Peyer's patch (tissue), 4 donors: ENCODE measurements at regions not wholly inside any gene's neighbourhood (a gene's known extent, or its start where the extent isn't known, plus 50 kb on each side); places are given as distances from the start of the nearest gene placed in this dataset.

ENCODE experiments used
- DNase-seq, 3 donors: peaks; one replicate each; pipeline ENCODE4 v3.0.0-alpha.2; 2017 to 2019
- H3K27ac ChIP-seq, 4 donors: fragments of 200-600 bp; sonication (generic); one replicate each; pipeline ENCODE4 v1.5.1; 2016 to 2019
- H3K27me3 ChIP-seq, 2 donors: fragments of 200-600 bp; sonication (generic); one replicate each; pipeline ENCODE4 v1.5.1; 2019
- H3K36me3 ChIP-seq, 3 donors: fragments of 200-600 bp; sonication (generic); one replicate each; pipeline ENCODE4 v1.5.1; 2016 to 2019
- H3K4me1 ChIP-seq, 4 donors: fragments of 200-600 bp; sonication (generic); one replicate each; pipeline ENCODE4 v1.5.1; 2016 to 2019
- H3K4me3 ChIP-seq, 4 donors: fragments of 200-600 bp; sonication (generic); 1 replicate in 3 of 4; 2 replicates in 1 of 4; pipeline ENCODE4 v1.5.1; 2016 to 2019; ENCODE audit warnings: mild to moderate bottlenecking in 1 of 4
- H3K9me3 ChIP-seq, 4 donors: fragments of 200-600 bp; sonication (generic); one replicate each; pipeline ENCODE4 v1.5.1; 2016 to 2019; ENCODE audit warnings: mild to moderate bottlenecking in 1 of 4
- CTCF ChIP-seq, 6 experiments: fragments of 450-650 bp in 4 of 6; fragments of 200-600 bp in 2 of 6; sonication (generic) in 1 of 6; IDR thresholded peaks; one replicate each; pipeline ENCODE4 v1.5.1; 2017 to 2019; ENCODE audit warnings: antibody characterized with exemption in 6 of 6, mild to moderate bottlenecking in 3 of 6, moderate library complexity in 1 of 6
- POLR2A ChIP-seq, 2 donors: fragments of 450-650 bp; IDR thresholded peaks; one replicate each; pipeline ENCODE4 v1.5.1; 2017; ENCODE audit warnings: antibody characterized with exemption in 2 of 2, mild to moderate bottlenecking in 2 of 2, moderate library complexity in 2 of 2

- Histone ChIP-seq H3K4me1 (no peaks in the 10 kb centered on the region), H3K27ac (no peak overlapping the region), H3K9me3 (no peaks in the 10 kb centered on the region), H3K4me3 (no peak overlapping the region), H3K27me3 (no peaks in the 10 kb centered on the region), H3K36me3 (no peaks in the 10 kb centered on the region)
- TF ChIP-seq CTCF (IDR thresholded peaks at IDR 0.05) (no peak), POLR2A (IDR thresholded peaks at IDR 0.05) (no peak)
- DNase-seq: no peak
Measured at GRCh38 chr18:45312555-45313126, 302.6 kb upstream of the SLC14A2 start.

GRCh38 chr18:45316127-45316526 is 299.1 kb upstream of the SLC14A2 start:
- H3K4me1 ChIP-seq: no peaks in the 10 kb centered on the region
- no peaks in the 10 kb centered on the region for H3K36me3 ChIP-seq
- no peak for DNase-seq
- no peaks in the 10 kb centered on the region for H3K9me3 ChIP-seq
- no peak overlapping the region for H3K27ac ChIP-seq
- no peak overlapping the region for H3K4me3 ChIP-seq
- TF ChIP-seq CTCF (IDR thresholded peaks at IDR 0.05): no peak
- TF ChIP-seq POLR2A (IDR thresholded peaks at IDR 0.05): no peak
- H3K27me3 ChIP-seq: no peaks in the 10 kb centered on the region

- no peak for DNase-seq
- Histone ChIP-seq H3K4me3 (no peak overlapping the region), H3K27me3 (no peaks in the 10 kb centered on the region), H3K36me3 (no peaks in the 10 kb centered on the region), H3K4me1 (no peaks in the 10 kb centered on the region), H3K9me3 (no peaks in the 10 kb centered on the region), H3K27ac (no peak overlapping the region)
- no peak for TF ChIP-seq POLR2A (IDR thresholded peaks at IDR 0.05)
- no peak for TF ChIP-seq CTCF (IDR thresholded peaks at IDR 0.05)
Measured at GRCh38 chr18:45317948-45318640, 297.2 kb upstream of the SLC14A2 start.

- Histone ChIP-seq H3K36me3 (no peaks in the 10 kb centered on the region), H3K27me3 (no peaks in the 10 kb centered on the region), H3K27ac (no peak overlapping the region), H3K9me3 (no peaks in the 10 kb centered on the region), H3K4me3 (no peak overlapping the region), H3K4me1 (no peaks in the 10 kb centered on the region)
- TF ChIP-seq POLR2A (IDR thresholded peaks at IDR 0.05): no peak
- TF ChIP-seq CTCF (IDR thresholded peaks at IDR 0.05): no peak
- DNase-seq: no peak
Measured at GRCh38 chr18:45320724-45321123, 294.6 kb upstream of the SLC14A2 start.

GRCh38 chr18:45321520-45321919 is 293.8 kb upstream of the SLC14A2 start:
- DNase-seq: no peak
- Histone ChIP-seq H3K36me3 (no peaks in the 10 kb centered on the region), H3K9me3 (no peaks in the 10 kb centered on the region), H3K27me3 (no peaks in the 10 kb centered on the region), H3K4me1 (no peaks in the 10 kb centered on the region), H3K4me3 (no peak overlapping the region), H3K27ac (no peak overlapping the region)
- TF ChIP-seq POLR2A (IDR thresholded peaks at IDR 0.05): no peak
- TF ChIP-seq CTCF (IDR thresholded peaks at IDR 0.05): no peak
